ENCODE measurements at regions not wholly inside any gene's neighbourhood (a gene's known extent, or its start where the extent isn't known, plus 50 kb on each side); places are given as distances from the start of the nearest gene placed in this dataset.

DNA sequence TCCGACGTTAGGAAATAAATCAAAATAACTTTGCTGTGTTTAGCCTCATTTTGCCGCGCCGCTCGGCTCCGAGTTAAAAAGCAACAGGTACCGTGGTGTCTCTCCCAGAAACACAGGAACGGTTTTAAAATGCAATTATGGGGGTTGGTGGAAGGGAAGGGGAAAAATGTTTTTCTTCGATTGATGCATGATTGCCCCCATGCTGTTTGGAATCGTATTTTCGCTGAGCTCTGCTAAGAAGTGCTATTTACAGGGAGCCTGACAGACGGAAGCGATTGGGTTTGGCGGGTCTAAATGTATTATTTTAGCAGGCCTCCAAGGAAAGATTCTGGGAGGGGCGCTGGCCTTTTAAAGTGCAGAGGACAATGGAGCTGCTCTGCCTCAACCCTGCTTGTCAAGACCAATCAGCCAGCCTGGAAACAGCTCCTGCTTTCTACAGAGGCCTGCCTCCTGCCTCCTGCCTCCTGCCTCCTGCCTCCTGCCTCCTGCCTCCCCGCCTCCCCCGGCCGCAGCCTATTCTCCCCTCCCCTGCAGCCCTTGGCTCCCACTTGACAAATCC is 156.7 kb upstream of the TLE3 start:
- TF ChIP-seq, protein P1, sequence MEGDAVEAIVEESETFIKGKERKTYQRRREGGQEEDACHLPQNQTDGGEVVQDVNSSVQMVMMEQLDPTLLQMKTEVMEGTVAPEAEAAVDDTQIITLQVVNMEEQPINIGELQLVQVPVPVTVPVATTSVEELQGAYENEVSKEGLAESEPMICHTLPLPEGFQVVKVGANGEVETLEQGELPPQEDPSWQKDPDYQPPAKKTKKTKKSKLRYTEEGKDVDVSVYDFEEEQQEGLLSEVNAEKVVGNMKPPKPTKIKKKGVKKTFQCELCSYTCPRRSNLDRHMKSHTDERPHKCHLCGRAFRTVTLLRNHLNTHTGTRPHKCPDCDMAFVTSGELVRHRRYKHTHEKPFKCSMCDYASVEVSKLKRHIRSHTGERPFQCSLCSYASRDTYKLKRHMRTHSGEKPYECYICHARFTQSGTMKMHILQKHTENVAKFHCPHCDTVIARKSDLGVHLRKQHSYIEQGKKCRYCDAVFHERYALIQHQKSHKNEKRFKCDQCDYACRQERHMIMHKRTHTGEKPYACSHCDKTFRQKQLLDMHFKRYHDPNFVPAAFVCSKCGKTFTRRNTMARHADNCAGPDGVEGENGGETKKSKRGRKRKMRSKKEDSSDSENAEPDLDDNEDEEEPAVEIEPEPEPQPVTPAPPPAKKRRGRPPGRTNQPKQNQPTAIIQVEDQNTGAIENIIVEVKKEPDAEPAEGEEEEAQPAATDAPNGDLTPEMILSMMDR (IDR thresholded peaks at IDR 0.05), result no peak
- no peak for TF ChIP-seq POLR2A (IDR thresholded peaks at IDR 0.05)
